ENCODE measurements at regions not wholly inside any gene's neighbourhood (a gene's known extent, or its start where the extent isn't known, plus 50 kb on each side); places are given as distances from the start of the nearest gene placed in this dataset.

GRCh38 chrX:9301836-9302235 is 163.0 kb upstream of the TBL1X start:
- TF ChIP-seq CTCF (IDR thresholded peaks at IDR 0.05) (no peak), POLR2A (IDR thresholded peaks at IDR 0.05) (no peak)

Data from adrenal gland (tissue), 5 donors.